ENCODE measurements at regions not wholly inside any gene's neighbourhood (a gene's known extent, or its start where the extent isn't known, plus 50 kb on each side); places are given as distances from the start of the nearest gene placed in this dataset.
A peak's percentile ranks its signal among the peaks of the same experiment; 100 is the strongest.

GRCh38 chr3:107428051-107428858, 51.0 kb downstream of the CCDC54 start:
- H3K4me1 Mint-ChIP-seq (ENCODE audit: low read depth), result peaks cover 20% of the 10 kb centered on the region
- H3K27me3 Mint-ChIP-seq, result peaks cover 12% of the 10 kb centered on the region
- no peaks in the 10 kb centered on the region for H3K36me3 Mint-ChIP-seq (ENCODE audit: low read depth)
- H3K27ac Mint-ChIP-seq, result no peak overlapping the region
- ChIA-PET POLR2A (no interaction called here), CTCF (interaction anchor here (1.5 to 5.0 kb wide), 10 partner anchors 8 to 249 kb away, joined by 4 to 56 read pairs (median 9); no protein-coding TSS in a partner anchor)
- no peak for DNase-seq
- no peak for TF ChIP-seq CTCF (IDR thresholded peaks at IDR 0.05)
- no peak for ATAC-seq
- intact Hi-C loops (cut with micrococcal nuclease), result loop anchor here (5.0 kb wide), 1 partner anchor 156 kb away; no protein-coding TSS in a partner anchor
- H3K9me3 Mint-ChIP-seq, result no peaks in the 10 kb centered on the region
- H3K4me3 Mint-ChIP-seq, result no peak overlapping the region

GRCh38 chr3:107429320-107430181, 52.3 kb downstream of the CCDC54 start:
- no peak overlapping the region for H3K27ac Mint-ChIP-seq
- DNase-seq (peak; percentile 62), ATAC-seq (peak; percentile 70)
- TF ChIP-seq CTCF (IDR thresholded peaks at IDR 0.05), result peak; percentile 82
- H3K27me3 Mint-ChIP-seq, result peaks cover 14% of the 10 kb centered on the region
- H3K4me3 Mint-ChIP-seq, result peak overlapping the region; percentile 73
- intact Hi-C loops (cut with micrococcal nuclease), result loop anchor here (5.0 kb wide), 2 partner anchors 93 to 157 kb away; partner anchors contain the start of gene BBX
- H3K9me3 Mint-ChIP-seq, result no peaks in the 10 kb centered on the region
- ChIA-PET CTCF (interaction anchor here (0.6 to 5.0 kb wide), 30 partner anchors 9 to 499 kb away, joined by 3 to 56 read pairs (median 4); no protein-coding TSS in a partner anchor), POLR2A (interaction anchor here (0.6 to 1.1 kb wide), 4 partner anchors 12 to 196 kb away, joined by 3 read pairs; no protein-coding TSS in a partner anchor)
- H3K36me3 Mint-ChIP-seq (ENCODE audit: low read depth), result no peaks in the 10 kb centered on the region
- H3K4me1 Mint-ChIP-seq (ENCODE audit: low read depth), result peaks cover 20% of the 10 kb centered on the region

GRCh38 chr3:107430214-107430995, 53.2 kb downstream of the CCDC54 start:
- Mint-ChIP-seq H3K27me3 (peaks cover 16% of the 10 kb centered on the region), H3K9me3 (no peaks in the 10 kb centered on the region), H3K36me3 (ENCODE audit: low read depth) (no peaks in the 10 kb centered on the region), H3K4me1 (ENCODE audit: low read depth) (peaks cover 20% of the 10 kb centered on the region), H3K27ac (peak overlapping the region; percentile 22), H3K4me3 (peak overlapping the region; percentile 73)
- CTCF ChIA-PET, result interaction anchor here (0.6 to 5.0 kb wide), 19 partner anchors 9 to 298 kb away, joined by 3 to 56 read pairs (median 6); no protein-coding TSS in a partner anchor
- POLR2A ChIA-PET, result interaction anchor here (0.6 to 2.5 kb wide), 4 partner anchors 11 to 197 kb away, joined by 3 to 5 read pairs (median 3); no protein-coding TSS in a partner anchor
- DNase-seq (peak; percentile 16), ATAC-seq (peak; percentile 4)
- intact Hi-C loops (cut with micrococcal nuclease), result loop anchor here (5.0 kb wide), 1 partner anchor 92 kb away; the partner anchor contains the start of gene BBX
- TF ChIP-seq CTCF (IDR thresholded peaks at IDR 0.05), result no peak

- ChIA-PET POLR2A (interaction anchor here (0.6 to 2.5 kb wide), 3 partner anchors 23 to 307 kb away, joined by 3 to 5 read pairs (median 3); no protein-coding TSS in a partner anchor), CTCF (interaction anchor here (0.6 to 5.0 kb wide), 14 partner anchors 9 to 246 kb away, joined by 3 to 56 read pairs (median 7); no protein-coding TSS in a partner anchor)
- ATAC-seq, result peak; percentile 41
- Mint-ChIP-seq H3K4me1 (ENCODE audit: low read depth) (peaks cover 20% of the 10 kb centered on the region), H3K4me3 (peak overlapping the region; percentile 73), H3K9me3 (no peaks in the 10 kb centered on the region), H3K36me3 (ENCODE audit: low read depth) (no peaks in the 10 kb centered on the region), H3K27me3 (peaks cover 16% of the 10 kb centered on the region), H3K27ac (peak overlapping the region; percentile 22)
- TF ChIP-seq CTCF (IDR thresholded peaks at IDR 0.05), result no peak
- intact Hi-C loops (cut with micrococcal nuclease), result loop anchor here (5.0 kb wide), 1 partner anchor 91 kb away; the partner anchor contains the start of gene BBX
- peak; percentile 58 for DNase-seq
Measured at GRCh38 chr3:107430996-107431245, 53.7 kb downstream of the CCDC54 start.

Data from activated CD8-positive, alpha-beta T cell treated with anti-CD3 and anti-CD28 coated beads for 36 hours (primary cell).